Neural progenitor cell (in vitro differentiated cells): ENCODE measurements at regions not wholly inside any gene's neighbourhood (a gene's known extent, or its start where the extent isn't known, plus 50 kb on each side); places are given as distances from the start of the nearest gene placed in this dataset.

ENCODE experiments used
- DNase-seq: peaks from one replicate; pipeline ENCODE4 v3.0.0-alpha.2; 2016; ENCODE audit warnings: low spot score
- H2AFZ ChIP-seq: fragments of 200-600 bp; sonication (generic); replicated peaks from 2 replicates; pipeline ENCODE4 v1.6.1; 2016; ENCODE audit warnings: antibody characterized with exemption
- H3F3A ChIP-seq: fragments of 200-600 bp; sonication (generic); 2 replicates; pipeline ENCODE4 v1.6.1; 2016; ENCODE audit warnings: antibody characterized with exemption, low read depth
- H3K27ac ChIP-seq: fragments of 200-600 bp; sonication (generic); 2 replicates; pipeline ENCODE4 v1.5.1; 2016; ENCODE audit warnings: mild to moderate bottlenecking
- H3K27me3 ChIP-seq: fragments of 200-600 bp; sonication (generic); 2 replicates; pipeline ENCODE4 v1.6.1; 2016; ENCODE audit warnings: mild to moderate bottlenecking, moderate library complexity
- H3K36me3 ChIP-seq: fragments of 200-600 bp; sonication (generic); 2 replicates; pipeline ENCODE4 v1.5.1; 2016
- H3K4me1 ChIP-seq: fragments of 200-600 bp; sonication (generic); 2 replicates; pipeline ENCODE4 v1.6.1; 2016; ENCODE audit warnings: mixed run types
- H3K4me2 ChIP-seq: fragments of 200-600 bp; sonication (generic); 2 replicates; pipeline ENCODE4 v1.6.1; 2016
- H3K4me3 ChIP-seq: fragments of 200-600 bp; sonication (generic); 2 replicates; pipeline ENCODE4 v1.5.1; 2016
- H3K79me2 ChIP-seq: fragments of 200-600 bp; sonication (generic); 2 replicates; pipeline ENCODE4 v1.6.1; 2016; ENCODE audit warnings: low read depth
- H3K9ac ChIP-seq: fragments of 200-600 bp; sonication (generic); 2 replicates; pipeline ENCODE4 v1.6.1; 2016
- H3K9me3 ChIP-seq: fragments of 200-600 bp; sonication (generic); 2 replicates; pipeline ENCODE4 v1.5.1; 2016; ENCODE audit warnings: low read depth
- H4K20me1 ChIP-seq: fragments of 200-600 bp; sonication (generic); 2 replicates; pipeline ENCODE4 v1.6.1; 2016; ENCODE audit warnings: low read depth
- H3K27ac Mint-ChIP-seq: 3 replicates; pipeline ENCODE4 v1.8.0; 2021; ENCODE audit warnings: mixed read lengths
- H3K27me3 Mint-ChIP-seq: 2 replicates; pipeline ENCODE4 v1.8.0; 2022; ENCODE audit warnings: low read depth, mild to moderate bottlenecking, inconsistent platforms, moderate library complexity, mixed read lengths; ENCODE audit not compliant: insufficient read depth
- H3K36me3 Mint-ChIP-seq: 3 replicates; pipeline ENCODE4 v1.8.0; 2021; ENCODE audit warnings: mixed read lengths
- H3K4me1 Mint-ChIP-seq: 3 replicates; pipeline ENCODE4 v1.8.0; 2021; ENCODE audit warnings: mixed read lengths
- H3K4me3 Mint-ChIP-seq: 3 replicates; pipeline ENCODE4 v1.8.0; 2021; ENCODE audit warnings: mild to moderate bottlenecking, moderate library complexity, mixed read lengths
- H3K9me3 Mint-ChIP-seq: 3 replicates; pipeline ENCODE4 v1.8.0; 2020; ENCODE audit warnings: mixed read lengths
- CTCF ChIP-seq: fragments of 200-600 bp; sonication (generic); IDR thresholded peaks from 2 replicates; pipeline ENCODE4 v1.5.1; 2017; ENCODE audit warnings: antibody characterized with exemption, mild to moderate bottlenecking
- EZH2 ChIP-seq: fragments of 200-600 bp; sonication (generic); IDR thresholded peaks from 2 replicates; pipeline ENCODE4 v1.6.1; 2017; ENCODE audit warnings: antibody characterized with exemption, mild to moderate bottlenecking, moderate library complexity
- EZH2phosphoT487 ChIP-seq: fragments of 200-600 bp; sonication (generic); IDR thresholded peaks from 2 replicates; pipeline ENCODE4 v1.6.1; 2017; ENCODE audit warnings: antibody characterized with exemption

GRCh38 chr20:51900443-51900842 lies 98.1 kb upstream of the SALL4 start:
- H3K9ac ChIP-seq, result no peak overlapping the region
- Mint-ChIP-seq H3K36me3 (no peaks in the 10 kb centered on the region), H3K27me3 (peaks cover 8% of the 10 kb centered on the region), H3K9me3 (peaks cover 9% of the 10 kb centered on the region), H3K27ac (no peak overlapping the region), H3K4me1 (peaks cover 11% of the 10 kb centered on the region), H3K4me3 (no peak overlapping the region)
- no peak overlapping the region for H3K4me2 ChIP-seq
- peaks cover 3% of the 10 kb centered on the region for H3K4me1 ChIP-seq
- H2AFZ ChIP-seq, result no peak overlapping the region
- no peak for TF ChIP-seq CTCF
- TF ChIP-seq EZH2phosphoT487, result no peak
- TF ChIP-seq EZH2, result no peak
- no peaks in the 10 kb centered on the region for H3K27me3 ChIP-seq
- H3K27ac ChIP-seq, result no peak overlapping the region
- no peaks in the 10 kb centered on the region for H3K9me3 ChIP-seq
- H3K36me3 ChIP-seq, result no peaks in the 10 kb centered on the region
- no peak for DNase-seq
- H3F3A ChIP-seq, result peaks cover 12% of the 10 kb centered on the region
- H3K4me3 ChIP-seq, result no peak overlapping the region
- H3K79me2 ChIP-seq, result no peaks in the 10 kb centered on the region
- H4K20me1 ChIP-seq, result no peaks in the 10 kb centered on the region

DNA sequence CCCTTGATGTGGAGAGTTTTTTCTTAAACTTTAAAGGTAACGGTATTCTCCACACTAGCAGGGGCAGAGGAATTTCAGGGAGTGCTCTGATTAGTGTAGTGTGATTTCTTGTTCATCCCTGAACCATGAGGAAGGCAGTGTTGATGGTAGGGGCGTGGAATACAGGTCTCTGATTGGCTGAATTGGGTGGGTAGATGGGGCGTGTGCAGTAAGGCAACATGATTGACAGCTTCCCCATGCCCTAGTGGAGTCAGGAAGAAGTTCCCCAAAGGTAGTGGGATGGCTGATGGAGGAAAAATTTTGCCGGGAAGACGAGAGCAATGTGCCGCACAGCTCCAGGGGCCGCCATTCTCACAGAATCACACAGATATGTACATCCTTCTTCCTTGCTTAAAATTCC lies 97.4 kb upstream of the SALL4 start:
- Histone ChIP-seq H4K20me1 (no peaks in the 10 kb centered on the region), H3K79me2 (no peaks in the 10 kb centered on the region), H3K4me3 (no peak overlapping the region), H3K36me3 (no peaks in the 10 kb centered on the region), H3K9me3 (no peaks in the 10 kb centered on the region), H3K9ac (no peak overlapping the region), H3F3A (peaks cover 20% of the 10 kb centered on the region), H3K27me3 (no peaks in the 10 kb centered on the region), H3K4me2 (no peak overlapping the region), H3K27ac (no peak overlapping the region), H3K4me1 (peaks cover 11% of the 10 kb centered on the region), H2AFZ (no peak overlapping the region)
- Mint-ChIP-seq H3K36me3 (no peaks in the 10 kb centered on the region), H3K9me3 (peaks cover 9% of the 10 kb centered on the region), H3K4me1 (peaks cover 16% of the 10 kb centered on the region), H3K4me3 (no peak overlapping the region), H3K27me3 (peaks cover 8% of the 10 kb centered on the region), H3K27ac (no peak overlapping the region)
- TF ChIP-seq EZH2 (no peak), CTCF (no peak), EZH2phosphoT487 (no peak)
- no peak for DNase-seq

- no peak overlapping the region for H3K4me2 ChIP-seq
- H3K27me3 Mint-ChIP-seq, result peaks cover 5% of the 10 kb centered on the region
- H4K20me1 ChIP-seq, result no peaks in the 10 kb centered on the region
- H3K36me3 ChIP-seq, result no peaks in the 10 kb centered on the region
- no peak overlapping the region for H3K4me3 Mint-ChIP-seq
- no peak overlapping the region for H2AFZ ChIP-seq
- no peak overlapping the region for H3K4me3 ChIP-seq
- H3K9me3 ChIP-seq, result no peaks in the 10 kb centered on the region
- DNase-seq, result no peak
- peaks cover 24% of the 10 kb centered on the region for H3F3A ChIP-seq
- H3K27ac ChIP-seq, result no peak overlapping the region
- H3K36me3 Mint-ChIP-seq, result no peaks in the 10 kb centered on the region
- peaks cover 20% of the 10 kb centered on the region for H3K4me1 ChIP-seq
- peaks cover 9% of the 10 kb centered on the region for H3K9me3 Mint-ChIP-seq
- H3K4me1 Mint-ChIP-seq, result peaks cover 15% of the 10 kb centered on the region
- no peaks in the 10 kb centered on the region for H3K79me2 ChIP-seq
- H3K27me3 ChIP-seq, result no peaks in the 10 kb centered on the region
- peak overlapping the region; percentile 36 for H3K27ac Mint-ChIP-seq
- no peak overlapping the region for H3K9ac ChIP-seq
- TF ChIP-seq EZH2, result no peak
Observed at GRCh38 chr20:51898788-51899187, 96.5 kb upstream of the SALL4 start.

GRCh38 chr20:51894619-51895018 lies 92.3 kb upstream of the SALL4 start:
- H3K4me3 Mint-ChIP-seq, result no peak overlapping the region
- H3K27ac ChIP-seq, result peak overlapping the region; percentile 64
- H3K36me3 Mint-ChIP-seq, result no peaks in the 10 kb centered on the region
- H3K27me3 ChIP-seq, result no peaks in the 10 kb centered on the region
- H3K36me3 ChIP-seq, result no peaks in the 10 kb centered on the region
- H2AFZ ChIP-seq, result no peak overlapping the region
- H3F3A ChIP-seq, result peaks cover 42% of the 10 kb centered on the region
- peaks cover 19% of the 10 kb centered on the region for H3K4me1 Mint-ChIP-seq
- H3K27me3 Mint-ChIP-seq, result peaks cover 3% of the 10 kb centered on the region
- peaks cover 6% of the 10 kb centered on the region for H3K9me3 Mint-ChIP-seq
- no peak for DNase-seq
- no peaks in the 10 kb centered on the region for H3K9me3 ChIP-seq
- peak overlapping the region; percentile 73 for H3K27ac Mint-ChIP-seq
- H3K9ac ChIP-seq, result no peak overlapping the region
- no peaks in the 10 kb centered on the region for H4K20me1 ChIP-seq
- no peak overlapping the region for H3K4me3 ChIP-seq
- no peak for TF ChIP-seq EZH2
- no peak for TF ChIP-seq EZH2phosphoT487
- TF ChIP-seq CTCF, result no peak
- no peaks in the 10 kb centered on the region for H3K79me2 ChIP-seq
- H3K4me2 ChIP-seq, result peak overlapping the region; percentile 53
- H3K4me1 ChIP-seq, result peaks cover 41% of the 10 kb centered on the region
